GM12878 (cell line): ENCODE measurements at regions not wholly inside any gene's neighbourhood (a gene's known extent, or its start where the extent isn't known, plus 50 kb on each side); places are given as distances from the start of the nearest gene placed in this dataset.

Experiments used
- ATF2 ChIP-seq: IDR thresholded peaks from 2 replicates; pipeline ENCODE4 v1.6.1; 2012; ENCODE audit warnings: low read length, inconsistent platforms
- BCL3 ChIP-seq: IDR thresholded peaks from 2 replicates; pipeline ENCODE4 v1.6.1; 2011; ENCODE audit warnings: borderline replicate concordance, low read depth, mild to moderate bottlenecking, moderate library complexity, low read length; ENCODE audit not compliant: insufficient read depth, poor library complexity, severe bottlenecking
- CREM ChIP-seq: IDR thresholded peaks from 2 replicates; pipeline ENCODE4 v1.6.1; 2014; ENCODE audit warnings: antibody characterized with exemption, low read depth
- CUX1 ChIP-seq: IDR thresholded peaks from 2 replicates; pipeline ENCODE4 v1.6.1; 2012; ENCODE audit warnings: improper control_type of control experiment, low read depth, low read length; ENCODE audit not compliant: insufficient replicate concordance
- FOXM1 ChIP-seq: IDR thresholded peaks from 2 replicates; pipeline ENCODE4 v1.6.1; 2012; ENCODE audit warnings: low read depth, mild to moderate bottlenecking, inconsistent platforms, low read length, moderate library complexity
- LARP7 ChIP-seq: fragments of 450-650 bp; IDR thresholded peaks from 2 replicates; pipeline ENCODE4 v1.6.1; 2017; ENCODE audit warnings: mild to moderate bottlenecking
- SP1 ChIP-seq: IDR thresholded peaks from one replicate; pipeline ENCODE4 v1.6.1; 2011; ENCODE audit warnings: low read depth, low read length
- TCF12 ChIP-seq: IDR thresholded peaks from 2 replicates; pipeline ENCODE4 v1.6.1; 2011; ENCODE audit warnings: low read depth, mild to moderate bottlenecking, low read length
- ZNF207 ChIP-seq: fragments of 450-650 bp; IDR thresholded peaks from 2 replicates; pipeline ENCODE4 v1.6.1; 2014; ENCODE audit warnings: antibody characterized with exemption, mild to moderate bottlenecking, borderline replicate concordance

GRCh38 chr13:38024431-38024830 is 154.9 kb upstream of the TRPC4 start (continued):
- TF ChIP-seq ATF2, result no peak
- TF ChIP-seq BCL3, result no peak
- TF ChIP-seq SP1, result no peak
- no peak for TF ChIP-seq LARP7
- TF ChIP-seq CREM, result no peak
- no peak for TF ChIP-seq CUX1
- no peak for TF ChIP-seq FOXM1
- no peak for TF ChIP-seq ZNF207
- no peak for TF ChIP-seq TCF12
- TF ChIP-seq, all 136 proteins: peak for 0
